ENCODE measurements at regions not wholly inside any gene's neighbourhood (a gene's known extent, or its start where the extent isn't known, plus 50 kb on each side); places are given as distances from the start of the nearest gene placed in this dataset.
"Not testable (repeated sequence)": the region's sequence is repeated elsewhere in the genome, so short reads cannot be mapped to it uniquely, and the experiment has no call there.

- no peak for DNase-seq (ENCODE audit: low spot score)
These were observed 73.6 kb downstream of the CYLC2 start for GRCh38 chr9:103068753-103069152.

DNA sequence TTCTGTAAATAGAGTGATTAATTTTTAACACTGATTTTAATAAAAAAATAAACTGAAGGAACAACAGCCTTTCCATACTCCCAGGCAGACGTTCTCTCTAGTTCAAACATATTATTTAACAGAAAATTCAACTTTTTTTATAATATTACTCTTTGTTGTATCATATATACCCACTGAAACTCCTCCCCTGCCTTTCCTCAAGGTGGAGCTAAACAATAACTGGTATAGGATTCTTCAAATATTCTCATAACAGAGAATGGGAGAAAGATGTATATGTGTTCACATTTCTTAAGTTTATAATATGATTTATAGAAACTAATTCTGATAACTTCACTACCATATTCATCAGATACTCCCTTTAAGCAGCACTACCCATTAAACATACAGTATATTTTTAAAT is 83.4 kb downstream of the CYLC2 start:
- no peak for DNase-seq (ENCODE audit: low spot score)

DNA sequence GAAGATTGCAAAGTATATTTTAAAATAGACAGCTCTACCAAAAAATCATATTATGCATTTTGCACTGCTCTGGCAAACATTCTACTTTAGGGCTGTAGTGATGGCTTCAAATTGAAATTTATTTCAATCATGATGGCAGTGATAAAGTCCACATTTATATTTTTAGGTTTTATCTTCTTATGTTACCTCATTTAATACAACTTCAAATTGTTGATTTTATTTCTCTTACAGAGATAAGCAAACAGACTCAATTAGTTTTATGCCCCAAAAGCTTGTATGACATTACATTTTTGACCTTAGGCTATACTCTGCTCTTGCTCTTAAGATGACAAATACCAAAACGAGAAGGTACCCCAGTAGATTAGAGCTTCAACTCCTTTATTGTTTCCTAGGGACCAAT is 87.4 kb downstream of the CYLC2 start:
- DNase-seq (ENCODE audit: low spot score) = no peak

DNA sequence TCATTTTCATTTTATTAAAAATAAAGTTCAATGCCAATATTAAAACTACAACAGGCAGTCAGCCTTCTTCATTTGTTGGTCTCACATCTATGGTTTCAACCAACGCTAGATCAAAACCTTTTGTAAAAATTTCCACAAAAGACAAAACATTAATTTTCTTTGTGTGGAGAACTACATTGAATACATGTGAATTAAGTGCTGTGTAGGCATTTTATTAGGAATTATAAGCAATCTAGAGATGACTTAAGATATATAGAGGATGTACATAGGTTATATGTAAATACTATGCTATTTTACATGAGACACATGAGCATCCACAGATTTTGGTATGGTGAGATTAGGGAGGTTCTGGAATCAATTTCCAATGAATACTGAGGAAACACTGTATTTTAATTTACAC is 94.2 kb downstream of the CYLC2 start:
- DNase-seq (ENCODE audit: low spot score) = no peak

DNA sequence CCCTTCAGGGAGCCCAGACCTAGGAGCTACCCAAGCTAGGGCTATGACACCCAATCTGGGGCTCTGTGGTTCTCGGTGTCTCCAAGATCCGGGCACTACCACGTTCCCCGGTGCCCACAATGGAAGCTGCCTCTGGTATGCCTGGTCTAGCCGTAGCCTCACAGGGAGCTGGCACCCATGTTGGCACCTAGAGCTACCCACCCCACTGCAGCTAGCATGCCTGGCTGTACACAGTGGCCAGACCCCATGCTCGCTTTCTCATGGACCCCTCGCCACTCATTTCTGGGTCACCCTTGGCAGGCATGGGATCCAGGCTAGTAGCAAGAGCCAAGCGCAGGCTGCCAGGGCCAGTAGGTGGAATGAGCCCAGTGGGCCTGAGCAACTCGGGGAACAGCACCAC is 109.0 kb downstream of the CYLC2 start:
- DNase-seq (ENCODE audit: low spot score) = no peak

DNA sequence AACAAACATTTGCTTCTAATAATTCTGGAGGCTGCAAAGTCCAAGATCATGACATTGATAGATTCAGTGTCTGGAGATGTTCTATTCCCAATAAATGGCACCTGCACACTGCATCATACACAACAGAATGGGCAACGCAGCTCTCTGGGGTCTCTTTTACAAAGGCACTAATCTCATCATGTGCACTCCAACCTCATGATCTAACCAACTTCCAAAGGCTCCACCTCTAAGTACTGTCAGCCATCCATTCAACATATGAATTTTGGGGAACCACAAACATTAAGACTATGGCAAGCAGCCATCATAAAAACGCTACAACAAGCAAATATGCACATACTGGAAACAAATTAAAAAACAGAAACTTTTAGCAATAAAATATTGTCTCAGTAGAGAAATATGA is 121.1 kb downstream of the CYLC2 start:
- no peak for DNase-seq (ENCODE audit: low spot score)

DNA sequence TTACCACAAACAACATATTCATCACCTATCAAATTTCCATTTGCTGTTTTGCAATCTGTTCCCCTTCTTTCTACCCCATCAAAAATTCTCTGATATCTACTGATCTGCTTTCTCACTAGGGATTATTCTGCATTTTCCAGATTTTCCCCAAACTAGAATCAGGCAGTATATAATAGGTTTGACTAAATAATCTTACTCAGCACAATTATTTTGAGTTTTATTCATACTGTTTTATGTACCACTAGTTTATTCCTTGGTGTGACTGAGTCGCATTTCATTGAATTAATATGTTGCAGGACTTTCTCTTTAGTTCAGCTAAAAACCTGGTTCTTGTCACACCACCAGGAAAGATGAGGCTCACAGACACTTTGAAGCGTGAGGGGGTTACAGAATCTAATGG is 131.4 kb downstream of the CYLC2 start:
- no peak for DNase-seq (ENCODE audit: low spot score)

DNA sequence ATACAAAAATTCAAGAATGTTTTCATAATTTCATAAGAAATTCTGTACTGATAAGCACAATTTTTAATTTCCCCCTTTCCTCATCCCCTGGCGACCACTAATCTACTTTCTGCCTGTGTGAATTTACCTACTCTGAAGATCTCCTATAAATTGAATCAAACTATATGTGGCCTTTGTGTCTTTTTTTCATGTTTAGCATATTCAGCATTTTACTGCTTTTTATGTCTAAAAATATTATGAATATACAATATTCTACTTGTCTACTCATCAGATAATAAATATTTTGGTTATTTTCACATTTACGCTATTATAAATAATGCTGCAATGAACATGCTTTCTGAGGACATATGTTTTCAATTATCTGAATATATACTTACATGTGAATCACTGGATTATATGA is 144.8 kb downstream of the CYLC2 start:
- DNase-seq (ENCODE audit: low spot score) = no peak

DNA sequence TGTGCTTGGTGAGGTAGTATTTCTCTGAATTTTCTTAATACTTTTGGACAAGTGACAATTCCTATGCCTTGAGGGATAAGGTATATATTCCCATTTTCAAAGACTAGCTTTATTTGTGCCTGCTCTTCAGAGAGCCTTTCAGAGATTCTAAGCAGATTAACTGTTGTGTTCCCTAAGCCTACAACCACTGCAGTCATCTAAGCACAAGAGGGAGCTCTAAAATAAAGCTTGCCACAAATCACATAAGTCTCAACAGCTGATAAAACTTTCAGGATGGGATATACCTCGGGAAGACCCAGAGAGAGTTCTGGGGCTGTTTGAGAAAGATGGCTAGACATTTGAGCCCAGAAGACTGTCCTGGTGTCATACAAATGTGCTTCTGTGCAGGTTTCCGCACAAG is 157.3 kb downstream of the CYLC2 start:
- no peak for DNase-seq (ENCODE audit: low spot score)

- no peak for DNase-seq (ENCODE audit: low spot score)
These were observed 172.4 kb downstream of the CYLC2 start for GRCh38 chr9:103167530-103167929.

- DNase-seq (ENCODE audit: low spot score) = no peak
These were observed 173.1 kb downstream of the CYLC2 start for GRCh38 chr9:103168254-103168653.

DNA sequence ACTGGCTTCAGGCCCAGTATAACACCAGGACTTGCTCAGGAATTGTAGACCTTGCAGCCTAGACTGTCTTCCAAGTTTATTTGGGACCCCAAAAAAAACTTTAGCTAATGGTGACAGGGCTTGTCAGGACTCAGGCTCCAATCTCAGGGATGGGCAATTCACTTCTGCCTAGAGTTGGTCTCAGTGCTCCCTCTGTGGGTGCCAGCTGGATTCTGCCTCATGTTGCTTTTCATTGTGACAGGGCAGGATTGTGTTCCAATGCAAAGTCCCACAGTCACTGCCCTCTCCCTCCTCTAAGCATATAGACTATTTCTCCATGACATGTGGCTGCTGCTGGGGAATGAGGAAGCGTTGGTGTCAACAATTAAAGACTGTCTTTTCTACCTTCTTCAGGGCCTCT is 174.7 kb downstream of the CYLC2 start:
- no peak for DNase-seq (ENCODE audit: low spot score)

- no peak for DNase-seq (ENCODE audit: low spot score)
These were observed 188.6 kb downstream of the CYLC2 start for GRCh38 chr9:103183701-103184171.

DNA sequence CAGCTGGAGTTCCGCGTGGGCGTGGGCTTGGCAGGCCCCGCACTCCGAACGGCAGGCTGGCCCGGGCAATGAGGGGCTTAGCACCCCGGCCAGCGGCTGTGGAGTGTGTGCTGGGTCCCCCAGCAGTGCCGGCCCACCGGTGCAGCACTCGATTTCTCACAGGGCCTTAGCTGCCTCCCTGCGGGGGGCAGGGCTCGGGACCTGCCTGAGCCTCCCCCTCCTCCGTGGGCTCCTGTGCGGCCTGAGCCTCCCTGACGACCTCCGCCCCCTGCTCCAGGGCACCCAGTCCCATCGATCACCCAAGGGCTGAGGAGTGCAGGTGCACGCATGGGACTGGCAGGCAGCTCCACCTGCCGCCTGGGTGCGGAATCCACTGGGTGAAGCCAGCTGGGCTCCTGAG is 191.8 kb downstream of the CYLC2 start:
- DNase-seq (ENCODE audit: low spot score) = no peak

DNA sequence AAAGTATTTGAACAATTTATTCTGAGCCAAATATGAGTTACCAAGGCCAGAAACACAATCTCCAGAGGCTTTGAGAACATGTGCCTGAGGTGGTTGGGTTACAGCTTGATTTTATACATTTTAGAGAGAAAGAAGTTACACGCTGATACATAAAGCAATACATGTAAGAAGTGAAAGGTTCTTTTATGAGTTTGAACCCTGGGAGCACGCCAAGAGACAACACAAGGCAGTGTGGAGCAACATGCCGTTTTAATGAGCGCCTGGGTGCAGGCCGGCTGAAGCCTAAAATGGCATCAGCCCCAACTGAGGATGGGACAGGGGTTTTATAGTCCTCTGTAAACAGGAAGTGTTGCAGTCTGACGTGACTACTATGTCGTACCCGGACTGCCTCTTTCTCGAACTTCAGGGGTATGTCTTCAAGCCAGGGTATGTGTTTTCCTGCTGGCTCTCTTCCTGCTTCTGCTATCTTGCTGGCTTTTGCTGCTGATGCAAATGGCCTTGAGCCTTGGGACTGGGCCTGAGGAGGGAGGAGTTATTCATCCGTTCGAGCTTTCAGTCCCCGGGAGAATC is 193.7 kb downstream of the CYLC2 start:
- no peak for DNase-seq (ENCODE audit: low spot score)

GRCh38 chr9:103193992-103194391 is 198.9 kb downstream of the CYLC2 start:
- no peak for DNase-seq (ENCODE audit: low spot score)

GRCh38 chr9:103203172-103203571 is 208.0 kb downstream of the CYLC2 start:
- DNase-seq (ENCODE audit: low spot score) = no peak

- not testable (repeated sequence) for DNase-seq (ENCODE audit: low spot score)
These were observed 210.9 kb downstream of the CYLC2 start for GRCh38 chr9:103205881-103206585.

GRCh38 chr9:103210607-103211006 is 215.5 kb downstream of the CYLC2 start:
- DNase-seq (ENCODE audit: low spot score) = no peak

DNA sequence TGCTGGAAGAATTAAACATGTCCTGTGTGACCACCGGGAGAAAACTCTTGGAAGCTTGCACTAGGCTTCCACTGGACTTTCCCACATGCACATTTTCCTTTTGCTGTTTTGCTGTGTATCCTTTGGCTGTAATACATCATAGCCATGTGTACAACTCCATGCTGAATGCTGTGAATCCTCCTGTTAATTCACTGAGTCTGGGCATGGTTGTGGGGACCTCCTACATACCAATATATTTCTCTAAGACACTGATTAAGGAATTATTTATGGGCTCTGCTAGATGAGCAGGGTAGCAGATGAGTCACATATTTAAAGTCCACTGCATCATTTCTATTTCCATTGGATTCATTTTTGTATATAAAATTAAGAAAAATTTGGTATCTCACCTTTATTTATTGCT is 220.1 kb downstream of the CYLC2 start:
- DNase-seq (ENCODE audit: low spot score) = no peak

DNA sequence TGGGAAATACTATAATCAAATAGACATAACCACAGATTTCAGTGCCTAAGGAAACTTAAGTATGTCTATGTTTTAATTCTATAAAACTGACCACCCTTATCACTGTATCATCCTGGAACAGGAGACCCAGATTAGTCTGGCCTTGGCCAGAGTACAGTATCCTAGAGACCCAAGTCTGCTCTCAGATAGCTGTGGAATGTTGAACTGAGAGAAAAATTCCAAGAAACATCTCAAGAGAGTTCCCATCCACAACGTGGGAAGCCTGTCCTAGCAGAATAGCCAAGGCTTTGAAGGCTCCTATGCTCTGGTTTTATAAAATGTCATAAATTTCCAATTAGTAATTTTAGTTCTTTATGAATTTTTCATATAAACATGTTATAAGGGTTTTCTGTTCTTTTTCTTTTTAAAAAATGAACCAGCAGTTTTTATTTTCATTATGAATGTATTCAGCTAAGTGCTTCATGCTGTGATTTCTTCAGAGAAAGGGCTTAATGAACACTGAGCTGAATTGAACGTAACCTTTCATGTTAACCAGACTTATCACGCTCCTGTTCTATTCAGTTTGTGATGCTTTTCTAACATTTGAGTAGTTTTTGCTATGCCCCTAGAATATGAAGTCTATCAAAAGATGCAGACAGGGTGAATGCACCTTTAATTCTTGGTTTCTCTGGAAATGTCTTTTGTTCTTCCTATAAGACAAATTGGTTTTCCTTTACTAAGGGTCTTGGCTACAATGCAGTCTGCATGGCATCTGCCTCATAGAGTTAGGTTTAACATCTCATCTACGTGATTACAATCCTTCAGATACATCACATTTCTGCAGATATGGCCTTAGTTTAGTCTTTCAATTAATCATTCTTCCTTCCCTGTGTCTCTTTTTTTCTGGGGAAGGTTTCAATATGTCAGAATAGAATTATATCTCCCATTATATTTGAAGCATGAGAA is 230.8 kb downstream of the CYLC2 start:
- DNase-seq (ENCODE audit: low spot score) = no peak

DNA sequence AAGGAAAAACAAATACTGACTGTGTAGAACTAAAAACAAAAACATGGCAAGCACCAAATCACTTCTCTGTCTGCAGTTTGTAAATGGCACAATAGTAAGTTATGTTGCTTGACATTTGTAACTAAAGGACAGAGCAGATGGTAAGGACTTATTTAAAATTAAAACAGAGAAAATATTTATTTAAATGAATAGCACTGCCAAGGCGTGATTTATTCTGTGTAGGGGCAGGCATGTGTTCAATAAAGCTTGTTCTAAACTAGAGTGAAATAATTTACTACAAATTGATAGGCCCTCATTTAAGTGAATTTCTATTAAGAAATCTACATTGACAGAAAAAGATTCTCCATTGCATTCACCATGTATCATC is 231.5 kb downstream of the CYLC2 start:
- DNase-seq (ENCODE audit: low spot score) = no peak

GRCh38 chr9:103237571-103238109 is 242.5 kb downstream of the CYLC2 start:
- not testable (repeated sequence) for DNase-seq (ENCODE audit: low spot score)
